HL-60 (cell line): ENCODE measurements at regions not wholly inside any gene's neighbourhood (a gene's known extent, or its start where the extent isn't known, plus 50 kb on each side); places are given as distances from the start of the nearest gene placed in this dataset.
A peak's percentile ranks its signal among the peaks of the same experiment; 100 is the strongest.

Experiments
- DNase-seq, 2 experiments: peaks; one replicate each; pipeline ENCODE4 v3.0.0-alpha.2; 2010 to 2020; ENCODE audit warnings: low read depth in 1 of 2, low spot score in 1 of 2
- H3K27ac ChIP-seq: fragments of 250-450 bp; sonication (Bioruptor Pico); replicated peaks from 2 replicates; pipeline ENCODE4 v1.5.1; 2020; ENCODE audit warnings: mild to moderate bottlenecking, moderate library complexity
- H3K27me3 ChIP-seq: fragments of 250-450 bp; sonication (Bioruptor Pico); 2 replicates; pipeline ENCODE4 v1.5.1; 2021; ENCODE audit warnings: mild to moderate bottlenecking, moderate library complexity; ENCODE audit not compliant: insufficient read depth, poor library complexity, severe bottlenecking
- H3K4me3 ChIP-seq: replicated peaks from 2 replicates; pipeline ENCODE4 v1.5.1; 2011; ENCODE audit warnings: mild to moderate bottlenecking, control low read depth, low read length; ENCODE audit not compliant: insufficient read depth
- GABPA ChIP-seq: IDR thresholded peaks from 2 replicates; pipeline ENCODE4 v1.6.1; 2012; ENCODE audit warnings: low read depth
- POLR2AphosphoS5 ChIP-seq: IDR thresholded peaks from 2 replicates; pipeline ENCODE4 v1.6.1; 2012; ENCODE audit warnings: low read depth
- SPI1 ChIP-seq: IDR thresholded peaks from 2 replicates; pipeline ENCODE4 v1.6.1; 2012; ENCODE audit warnings: low read depth, mild to moderate bottlenecking, borderline replicate concordance
- TF ChIP-seq, protein P1 (sequence below): IDR thresholded peaks from 2 replicates; pipeline ENCODE4 v1.6.1; 2012; ENCODE audit warnings: low read depth; ENCODE audit not compliant: insufficient replicate concordance
- TF ChIP-seq, protein P2 (sequence below): IDR thresholded peaks from one replicate; pipeline ENCODE4 v1.5.1; 2011; ENCODE audit warnings: low read length, control low read depth, inconsistent platforms; ENCODE audit not compliant: insufficient read depth

DNA sequence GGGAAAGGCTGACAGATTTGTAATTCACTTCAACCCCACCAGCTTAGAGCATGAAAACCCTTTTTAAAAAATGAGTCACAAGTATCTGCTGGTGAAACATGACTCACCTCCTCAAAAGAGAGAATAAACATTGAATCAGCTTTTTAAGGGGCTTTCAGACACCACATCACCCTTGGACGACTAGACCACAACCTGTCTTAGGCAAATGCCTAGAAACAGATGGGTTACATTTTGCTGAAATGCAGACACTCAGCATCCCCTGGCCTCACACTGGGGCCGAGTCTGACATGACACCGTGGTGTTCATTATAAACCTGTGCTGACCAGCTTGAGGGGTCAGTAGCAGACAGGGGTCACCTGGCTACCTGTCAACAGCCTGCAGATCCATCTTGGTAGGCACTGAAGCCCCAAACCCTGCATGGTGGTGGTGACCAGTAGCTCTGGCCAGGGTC, 175.3 kb upstream of the CST7 start:
- Histone ChIP-seq H3K27me3 (peaks cover 8% of the 10 kb centered on the region), H3K27ac (no peak overlapping the region), H3K4me3 (no peak overlapping the region)
- TF ChIP-seq POLR2AphosphoS5 (no peak), GABPA (no peak), SPI1 (no peak)
- TF ChIP-seq, protein P1, sequence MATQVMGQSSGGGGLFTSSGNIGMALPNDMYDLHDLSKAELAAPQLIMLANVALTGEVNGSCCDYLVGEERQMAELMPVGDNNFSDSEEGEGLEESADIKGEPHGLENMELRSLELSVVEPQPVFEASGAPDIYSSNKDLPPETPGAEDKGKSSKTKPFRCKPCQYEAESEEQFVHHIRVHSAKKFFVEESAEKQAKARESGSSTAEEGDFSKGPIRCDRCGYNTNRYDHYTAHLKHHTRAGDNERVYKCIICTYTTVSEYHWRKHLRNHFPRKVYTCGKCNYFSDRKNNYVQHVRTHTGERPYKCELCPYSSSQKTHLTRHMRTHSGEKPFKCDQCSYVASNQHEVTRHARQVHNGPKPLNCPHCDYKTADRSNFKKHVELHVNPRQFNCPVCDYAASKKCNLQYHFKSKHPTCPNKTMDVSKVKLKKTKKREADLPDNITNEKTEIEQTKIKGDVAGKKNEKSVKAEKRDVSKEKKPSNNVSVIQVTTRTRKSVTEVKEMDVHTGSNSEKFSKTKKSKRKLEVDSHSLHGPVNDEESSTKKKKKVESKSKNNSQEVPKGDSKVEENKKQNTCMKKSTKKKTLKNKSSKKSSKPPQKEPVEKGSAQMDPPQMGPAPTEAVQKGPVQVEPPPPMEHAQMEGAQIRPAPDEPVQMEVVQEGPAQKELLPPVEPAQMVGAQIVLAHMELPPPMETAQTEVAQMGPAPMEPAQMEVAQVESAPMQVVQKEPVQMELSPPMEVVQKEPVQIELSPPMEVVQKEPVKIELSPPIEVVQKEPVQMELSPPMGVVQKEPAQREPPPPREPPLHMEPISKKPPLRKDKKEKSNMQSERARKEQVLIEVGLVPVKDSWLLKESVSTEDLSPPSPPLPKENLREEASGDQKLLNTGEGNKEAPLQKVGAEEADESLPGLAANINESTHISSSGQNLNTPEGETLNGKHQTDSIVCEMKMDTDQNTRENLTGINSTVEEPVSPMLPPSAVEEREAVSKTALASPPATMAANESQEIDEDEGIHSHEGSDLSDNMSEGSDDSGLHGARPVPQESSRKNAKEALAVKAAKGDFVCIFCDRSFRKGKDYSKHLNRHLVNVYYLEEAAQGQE: no peak
- TF ChIP-seq, protein P2, sequence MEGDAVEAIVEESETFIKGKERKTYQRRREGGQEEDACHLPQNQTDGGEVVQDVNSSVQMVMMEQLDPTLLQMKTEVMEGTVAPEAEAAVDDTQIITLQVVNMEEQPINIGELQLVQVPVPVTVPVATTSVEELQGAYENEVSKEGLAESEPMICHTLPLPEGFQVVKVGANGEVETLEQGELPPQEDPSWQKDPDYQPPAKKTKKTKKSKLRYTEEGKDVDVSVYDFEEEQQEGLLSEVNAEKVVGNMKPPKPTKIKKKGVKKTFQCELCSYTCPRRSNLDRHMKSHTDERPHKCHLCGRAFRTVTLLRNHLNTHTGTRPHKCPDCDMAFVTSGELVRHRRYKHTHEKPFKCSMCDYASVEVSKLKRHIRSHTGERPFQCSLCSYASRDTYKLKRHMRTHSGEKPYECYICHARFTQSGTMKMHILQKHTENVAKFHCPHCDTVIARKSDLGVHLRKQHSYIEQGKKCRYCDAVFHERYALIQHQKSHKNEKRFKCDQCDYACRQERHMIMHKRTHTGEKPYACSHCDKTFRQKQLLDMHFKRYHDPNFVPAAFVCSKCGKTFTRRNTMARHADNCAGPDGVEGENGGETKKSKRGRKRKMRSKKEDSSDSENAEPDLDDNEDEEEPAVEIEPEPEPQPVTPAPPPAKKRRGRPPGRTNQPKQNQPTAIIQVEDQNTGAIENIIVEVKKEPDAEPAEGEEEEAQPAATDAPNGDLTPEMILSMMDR: no peak
- DNase-seq: no peak

DNA sequence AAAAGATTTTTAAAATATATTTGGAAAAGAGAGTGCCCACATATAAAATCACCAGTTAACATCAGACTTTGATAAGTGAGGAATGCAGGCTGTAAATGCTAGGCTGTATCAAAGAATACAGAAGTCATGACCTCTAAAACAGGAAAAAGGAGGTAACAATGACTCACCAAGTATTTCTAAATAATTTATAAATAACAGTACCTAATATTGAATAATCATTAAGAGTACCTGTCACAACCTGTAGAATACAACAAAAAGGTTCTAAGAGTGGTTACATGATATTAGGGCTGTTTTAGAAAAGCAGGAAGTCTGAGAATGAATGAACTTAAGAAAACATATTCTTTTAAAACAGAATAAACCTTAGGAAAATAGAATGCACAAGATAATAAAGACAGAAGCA, 173.1 kb upstream of the CST7 start:
- TF ChIP-seq POLR2AphosphoS5 (no peak), GABPA (no peak), SPI1 (no peak)
- TF ChIP-seq, protein P2: no peak
- TF ChIP-seq, protein P1: no peak
- Histone ChIP-seq H3K27me3 (peaks cover 8% of the 10 kb centered on the region), H3K4me3 (no peak overlapping the region), H3K27ac (no peak overlapping the region)
- no peak for DNase-seq

DNA sequence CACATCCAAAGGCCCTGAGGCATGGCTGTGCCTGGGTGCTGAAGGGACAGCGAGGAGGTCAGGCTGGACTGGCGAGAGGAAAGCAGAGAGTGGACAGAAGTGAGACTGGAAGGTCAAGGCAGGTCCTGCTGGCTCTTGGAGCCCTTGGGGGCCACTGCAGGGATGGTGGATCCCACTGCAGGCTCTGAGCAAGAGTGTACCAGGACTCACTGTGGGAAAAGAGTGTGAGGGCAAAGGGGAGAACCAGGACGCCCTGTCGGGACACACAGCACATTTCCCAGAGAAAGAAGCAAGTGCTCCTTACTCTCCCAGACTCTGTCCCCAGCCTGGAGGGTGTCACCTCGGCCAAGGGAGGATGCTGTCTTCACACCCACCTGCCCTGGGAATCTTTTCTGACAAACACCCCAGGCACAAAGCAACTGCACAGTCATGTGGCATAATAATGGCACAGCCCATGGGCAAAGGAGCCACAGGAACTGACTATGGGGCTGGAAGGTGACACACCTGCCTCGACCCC, 172.3 kb upstream of the CST7 start:
- Histone ChIP-seq H3K27me3 (peaks cover 3% of the 10 kb centered on the region), H3K4me3 (no peak overlapping the region), H3K27ac (no peak overlapping the region)
- DNase-seq: no peak
- TF ChIP-seq, protein P2: no peak
- TF ChIP-seq, protein P1: peak; percentile 27
- TF ChIP-seq SPI1 (no peak), POLR2AphosphoS5 (no peak)
